Testis (tissue), 2 donors: ENCODE measurements at regions not wholly inside any gene's neighbourhood (a gene's known extent, or its start where the extent isn't known, plus 50 kb on each side); places are given as distances from the start of the nearest gene placed in this dataset.

ENCODE experiments used
- DNase-seq: peaks from one replicate; pipeline ENCODE4 v3.0.0-alpha.2; 2019
- H3K27ac ChIP-seq, 2 donors: fragments of 200-600 bp; sonication (generic); one replicate each; pipeline ENCODE4 v1.5.1; 2019
- H3K27me3 ChIP-seq: fragments of 200-600 bp; sonication (generic); one replicate; pipeline ENCODE4 v1.5.1; 2019
- H3K36me3 ChIP-seq: fragments of 200-600 bp; sonication (generic); one replicate; pipeline ENCODE4 v1.5.1; 2017; ENCODE audit warnings: low read depth; ENCODE audit errors: missing control alignments
- H3K4me1 ChIP-seq: fragments of 200-600 bp; sonication (generic); one replicate; pipeline ENCODE4 v1.5.1; 2019
- H3K4me3 ChIP-seq, 2 donors: fragments of 200-600 bp; sonication (generic); one replicate each; pipeline ENCODE4 v1.5.1; 2017 to 2019
- H3K9me3 ChIP-seq: fragments of 200-600 bp; sonication (generic); one replicate; pipeline ENCODE4 v1.5.1; 2017
- POLR2A ChIP-seq: fragments of 450-650 bp; IDR thresholded peaks from one replicate; pipeline ENCODE4 v1.6.1; 2017; ENCODE audit warnings: antibody characterized with exemption, mild to moderate bottlenecking, moderate library complexity
- WGBS, 2 donors: methylation state at CpG; one replicate each; pipeline ENCODE4 v1.1.5; 2018; 5-methylcytosine and 5-hydroxymethylcytosine counted together
- intact Hi-C: fragments of 100-400 bp; cut with DNase I; formaldehyde crosslinking; loops from one replicate; pipeline ENCODE4 v1.15.1; 2023; ENCODE audit warnings: low total_unique reads
- TF ChIP-seq, protein P1 (sequence below), 3 experiments: fragments of 450-650 bp in 2 of 3; fragments of 200-600 bp in 1 of 3; sonication (generic) in 1 of 3; IDR thresholded peaks; one replicate each; pipeline ENCODE4 v1.5.1; 2016 to 2019; ENCODE audit warnings: antibody characterized with exemption in 3 of 3, mild to moderate bottlenecking in 2 of 3, moderate library complexity in 1 of 3

DNA sequence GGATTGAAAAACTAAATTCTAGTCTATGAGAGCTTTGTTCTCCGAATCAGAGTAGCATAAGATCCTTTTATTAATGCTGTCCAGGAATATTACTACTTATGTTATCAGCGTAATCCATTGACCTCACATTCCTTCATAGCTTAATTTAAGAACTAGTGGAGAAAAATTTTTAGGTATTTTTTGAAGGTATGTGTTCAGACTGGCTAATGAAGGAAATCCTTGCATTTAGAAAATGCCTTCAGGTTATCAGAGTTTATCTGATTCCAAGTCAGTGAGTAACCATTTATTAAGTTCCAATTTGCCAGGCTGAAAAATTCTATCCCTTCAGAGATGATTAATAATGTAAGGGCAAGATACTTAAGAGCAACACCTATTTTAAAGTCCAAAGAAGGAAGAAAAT is 338.2 kb upstream of the B3GALT2 start:
- H3K9me3 ChIP-seq, result no peaks in the 10 kb centered on the region
- H3K4me1 ChIP-seq, result no peaks in the 10 kb centered on the region
- 91 to 94% methylated on average over 2 of the region's 2 CpGs for WGBS, 2 donors
- H3K36me3 ChIP-seq, result no peaks in the 10 kb centered on the region
- TF ChIP-seq, protein P1, sequence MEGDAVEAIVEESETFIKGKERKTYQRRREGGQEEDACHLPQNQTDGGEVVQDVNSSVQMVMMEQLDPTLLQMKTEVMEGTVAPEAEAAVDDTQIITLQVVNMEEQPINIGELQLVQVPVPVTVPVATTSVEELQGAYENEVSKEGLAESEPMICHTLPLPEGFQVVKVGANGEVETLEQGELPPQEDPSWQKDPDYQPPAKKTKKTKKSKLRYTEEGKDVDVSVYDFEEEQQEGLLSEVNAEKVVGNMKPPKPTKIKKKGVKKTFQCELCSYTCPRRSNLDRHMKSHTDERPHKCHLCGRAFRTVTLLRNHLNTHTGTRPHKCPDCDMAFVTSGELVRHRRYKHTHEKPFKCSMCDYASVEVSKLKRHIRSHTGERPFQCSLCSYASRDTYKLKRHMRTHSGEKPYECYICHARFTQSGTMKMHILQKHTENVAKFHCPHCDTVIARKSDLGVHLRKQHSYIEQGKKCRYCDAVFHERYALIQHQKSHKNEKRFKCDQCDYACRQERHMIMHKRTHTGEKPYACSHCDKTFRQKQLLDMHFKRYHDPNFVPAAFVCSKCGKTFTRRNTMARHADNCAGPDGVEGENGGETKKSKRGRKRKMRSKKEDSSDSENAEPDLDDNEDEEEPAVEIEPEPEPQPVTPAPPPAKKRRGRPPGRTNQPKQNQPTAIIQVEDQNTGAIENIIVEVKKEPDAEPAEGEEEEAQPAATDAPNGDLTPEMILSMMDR (IDR thresholded peaks at IDR 0.05), result no peak
- TF ChIP-seq POLR2A, result no peak
- H3K27ac ChIP-seq, result no peak overlapping the region
- intact Hi-C loops, result no loop called here
- DNase-seq, result no peak
- H3K27me3 ChIP-seq, result no peaks in the 10 kb centered on the region
- no peak overlapping the region for H3K4me3 ChIP-seq

DNA sequence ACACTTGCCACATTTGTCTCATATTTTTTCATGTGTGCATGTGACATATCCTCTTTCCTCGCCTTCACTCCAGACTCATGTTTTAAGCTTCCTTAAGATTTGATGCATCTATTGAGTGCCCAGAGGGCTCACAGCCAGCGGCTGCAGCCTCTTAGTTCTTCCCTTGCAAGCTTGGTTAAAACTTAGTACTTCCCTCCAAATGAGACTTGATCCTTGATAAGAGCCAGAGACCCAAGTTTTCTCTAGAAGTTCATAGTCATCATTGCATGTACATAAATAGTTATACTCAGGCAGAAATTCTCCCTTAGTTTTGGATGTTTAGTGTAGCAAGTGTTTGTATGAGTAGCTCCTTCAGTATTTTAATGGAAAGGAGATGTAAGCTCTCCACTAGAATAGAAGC is 337.6 kb upstream of the B3GALT2 start:
- H3K27me3 ChIP-seq, result no peaks in the 10 kb centered on the region
- no peaks in the 10 kb centered on the region for H3K36me3 ChIP-seq
- WGBS, 2 donors, result 65 to 98% methylated on average over 2 of the region's 2 CpGs
- intact Hi-C loops, result no loop called here
- no peak for TF ChIP-seq POLR2A
- TF ChIP-seq, protein P1 (IDR thresholded peaks at IDR 0.05), result no peak
- H3K4me1 ChIP-seq, result no peaks in the 10 kb centered on the region
- no peak for DNase-seq
- no peak overlapping the region for H3K4me3 ChIP-seq
- H3K9me3 ChIP-seq, result no peaks in the 10 kb centered on the region
- no peak overlapping the region for H3K27ac ChIP-seq

DNA sequence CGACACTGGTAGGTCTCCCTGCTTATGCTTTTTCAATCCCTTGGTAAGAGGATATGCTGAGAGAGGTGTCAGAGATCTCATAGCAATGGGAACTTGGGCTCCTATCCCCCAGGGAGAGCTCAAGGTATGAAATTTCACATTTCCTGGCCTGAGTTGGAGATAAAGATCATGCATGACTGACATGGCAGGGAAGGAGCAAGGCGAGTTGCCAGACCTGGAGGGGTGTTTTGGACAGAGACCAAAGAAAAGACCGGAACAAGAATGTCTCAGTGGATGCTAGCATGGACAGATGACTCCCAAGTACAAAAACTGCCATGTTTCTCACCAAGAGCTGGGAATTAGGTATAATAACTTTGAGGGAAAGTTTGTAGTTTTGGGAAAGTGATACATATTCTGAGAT is 334.1 kb upstream of the B3GALT2 start:
- H3K27ac ChIP-seq, result no peak overlapping the region
- no peaks in the 10 kb centered on the region for H3K9me3 ChIP-seq
- WGBS, 2 donors, result 90 to 93% methylated on average over 3 of the region's 3 CpGs
- TF ChIP-seq POLR2A, result no peak
- TF ChIP-seq, protein P1 (IDR thresholded peaks at IDR 0.05), result no peak
- no peaks in the 10 kb centered on the region for H3K4me1 ChIP-seq
- intact Hi-C loops, result no loop called here
- no peaks in the 10 kb centered on the region for H3K27me3 ChIP-seq
- no peaks in the 10 kb centered on the region for H3K36me3 ChIP-seq
- no peak overlapping the region for H3K4me3 ChIP-seq
- no peak for DNase-seq

DNA sequence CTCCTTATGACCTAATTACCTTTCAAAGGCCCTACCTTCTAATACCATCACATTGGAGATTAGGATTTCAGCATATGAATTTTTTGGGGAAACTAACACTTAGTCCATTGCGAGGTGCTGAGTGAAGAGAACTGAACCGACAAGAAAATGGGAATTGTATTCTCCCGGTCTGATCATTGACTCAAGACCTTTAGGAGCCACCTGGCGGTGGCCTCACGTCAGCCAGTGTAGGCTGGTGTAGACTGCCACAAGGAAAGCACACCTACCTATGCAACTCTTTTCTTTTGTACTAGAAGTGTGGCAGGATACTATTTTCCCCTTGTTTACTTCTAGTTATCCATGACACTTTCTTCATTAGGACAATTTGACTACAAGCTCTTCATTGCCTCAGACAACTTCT is 333.5 kb upstream of the B3GALT2 start:
- Histone ChIP-seq H3K4me3 (no peak overlapping the region), H3K4me1 (no peaks in the 10 kb centered on the region), H3K36me3 (no peaks in the 10 kb centered on the region), H3K9me3 (no peaks in the 10 kb centered on the region), H3K27ac (no peak overlapping the region), H3K27me3 (no peaks in the 10 kb centered on the region)
- 90 to 94% methylated on average over 5 of the region's 5 CpGs for WGBS, 2 donors
- TF ChIP-seq POLR2A, result no peak
- TF ChIP-seq, protein P1 (IDR thresholded peaks at IDR 0.05), result no peak
- intact Hi-C loops, result no loop called here
- no peak for DNase-seq

DNA sequence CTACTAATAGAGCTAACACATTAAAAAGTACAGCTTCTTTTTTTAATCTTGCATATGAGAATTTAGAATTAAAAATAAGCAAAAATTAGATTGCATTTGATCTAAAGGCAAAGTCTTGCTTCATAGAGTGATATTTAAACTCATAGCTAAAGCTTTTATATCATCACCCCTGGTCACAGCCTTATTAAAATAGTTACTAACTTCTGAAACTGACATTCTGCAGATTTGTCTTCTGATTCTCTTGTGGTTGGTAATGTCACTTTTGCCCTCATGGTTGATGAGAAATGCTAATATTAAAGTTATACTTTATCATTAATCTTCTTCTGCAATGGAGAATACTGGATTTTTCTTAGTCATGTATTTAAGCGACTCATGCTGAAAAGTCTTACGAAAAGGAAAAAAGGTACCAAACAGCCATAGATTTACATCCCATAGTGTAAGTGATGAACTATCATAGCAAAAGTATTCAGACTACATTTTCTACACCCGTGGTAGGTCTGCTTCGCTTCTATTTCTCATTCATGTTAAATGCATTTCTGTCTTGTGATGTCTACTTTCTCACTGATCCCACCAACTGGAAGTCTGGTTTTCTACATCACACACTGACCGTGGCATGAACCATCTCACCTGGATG is 330.5 kb upstream of the B3GALT2 start:
- Histone ChIP-seq H3K27me3 (no peaks in the 10 kb centered on the region), H3K36me3 (no peaks in the 10 kb centered on the region), H3K4me1 (no peaks in the 10 kb centered on the region), H3K27ac (no peak overlapping the region), H3K9me3 (no peaks in the 10 kb centered on the region), H3K4me3 (no peak overlapping the region)
- no peak for TF ChIP-seq POLR2A
- TF ChIP-seq, protein P1 (IDR thresholded peaks at IDR 0.05), result no peak
- intact Hi-C loops, result no loop called here
- 91 to 94% methylated on average over 5 of the region's 5 CpGs for WGBS, 2 donors
- DNase-seq, result no peak
